GM12875 (cell line): ENCODE measurements at regions not wholly inside any gene's neighbourhood (a gene's known extent, or its start where the extent isn't known, plus 50 kb on each side); places are given as distances from the start of the nearest gene placed in this dataset.

Experiments used
- H3K4me3 ChIP-seq: one replicate; pipeline ENCODE4 v1.5.1; 2011; ENCODE audit warnings: low read depth, low read length, control low read depth
- TF ChIP-seq, protein P1 (sequence below): IDR thresholded peaks from 2 replicates; pipeline ENCODE4 v1.5.1; 2011; ENCODE audit warnings: low read depth, mild to moderate bottlenecking, control low read depth, inconsistent platforms, low read length, moderate library complexity, borderline replicate concordance; ENCODE audit not compliant: insufficient read depth

DNA sequence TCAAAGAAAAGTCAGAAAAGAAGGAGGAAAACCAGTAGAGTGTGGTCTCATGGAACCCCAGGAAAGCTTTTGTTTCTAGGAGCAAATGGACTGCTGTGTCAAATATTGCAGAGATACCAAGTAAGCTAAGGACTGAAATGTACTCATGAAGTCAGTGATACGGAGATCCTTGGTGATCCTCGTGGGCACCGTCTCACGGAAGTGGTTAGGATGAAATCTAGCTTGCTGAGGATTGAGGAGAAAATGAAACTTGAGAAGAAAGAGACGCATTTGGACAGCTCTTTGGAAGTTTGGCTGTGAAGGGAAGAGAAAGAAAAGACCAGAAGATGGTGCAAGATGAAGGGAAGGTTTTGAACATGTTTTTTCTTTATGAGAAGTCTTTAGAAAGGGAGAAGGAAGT is 104.0 kb upstream of the CCND2 start:
- TF ChIP-seq, protein P1, sequence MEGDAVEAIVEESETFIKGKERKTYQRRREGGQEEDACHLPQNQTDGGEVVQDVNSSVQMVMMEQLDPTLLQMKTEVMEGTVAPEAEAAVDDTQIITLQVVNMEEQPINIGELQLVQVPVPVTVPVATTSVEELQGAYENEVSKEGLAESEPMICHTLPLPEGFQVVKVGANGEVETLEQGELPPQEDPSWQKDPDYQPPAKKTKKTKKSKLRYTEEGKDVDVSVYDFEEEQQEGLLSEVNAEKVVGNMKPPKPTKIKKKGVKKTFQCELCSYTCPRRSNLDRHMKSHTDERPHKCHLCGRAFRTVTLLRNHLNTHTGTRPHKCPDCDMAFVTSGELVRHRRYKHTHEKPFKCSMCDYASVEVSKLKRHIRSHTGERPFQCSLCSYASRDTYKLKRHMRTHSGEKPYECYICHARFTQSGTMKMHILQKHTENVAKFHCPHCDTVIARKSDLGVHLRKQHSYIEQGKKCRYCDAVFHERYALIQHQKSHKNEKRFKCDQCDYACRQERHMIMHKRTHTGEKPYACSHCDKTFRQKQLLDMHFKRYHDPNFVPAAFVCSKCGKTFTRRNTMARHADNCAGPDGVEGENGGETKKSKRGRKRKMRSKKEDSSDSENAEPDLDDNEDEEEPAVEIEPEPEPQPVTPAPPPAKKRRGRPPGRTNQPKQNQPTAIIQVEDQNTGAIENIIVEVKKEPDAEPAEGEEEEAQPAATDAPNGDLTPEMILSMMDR: no peak
- H3K4me3 ChIP-seq: no peak overlapping the region

DNA sequence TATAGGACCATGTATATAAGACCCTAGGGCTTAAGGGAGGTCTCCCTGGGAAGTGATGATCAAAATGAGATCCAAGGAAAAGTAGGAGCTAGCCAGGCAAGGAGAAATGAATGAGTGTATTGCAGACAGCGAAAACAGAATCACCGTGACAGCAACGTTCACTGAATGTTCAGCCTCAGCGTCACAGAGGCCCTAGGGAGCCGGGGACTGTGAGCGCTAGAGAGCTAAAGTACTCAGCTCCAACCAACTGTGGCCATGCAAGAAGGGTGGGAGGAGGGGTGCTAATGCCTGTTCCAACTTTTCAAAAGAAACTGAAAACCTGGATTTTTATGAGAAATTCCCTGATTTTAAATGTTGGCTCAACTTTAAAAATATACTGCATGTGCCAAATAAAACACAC is 105.5 kb upstream of the CCND2 start:
- TF ChIP-seq, protein P1: no peak
- H3K4me3 ChIP-seq: no peak overlapping the region

DNA sequence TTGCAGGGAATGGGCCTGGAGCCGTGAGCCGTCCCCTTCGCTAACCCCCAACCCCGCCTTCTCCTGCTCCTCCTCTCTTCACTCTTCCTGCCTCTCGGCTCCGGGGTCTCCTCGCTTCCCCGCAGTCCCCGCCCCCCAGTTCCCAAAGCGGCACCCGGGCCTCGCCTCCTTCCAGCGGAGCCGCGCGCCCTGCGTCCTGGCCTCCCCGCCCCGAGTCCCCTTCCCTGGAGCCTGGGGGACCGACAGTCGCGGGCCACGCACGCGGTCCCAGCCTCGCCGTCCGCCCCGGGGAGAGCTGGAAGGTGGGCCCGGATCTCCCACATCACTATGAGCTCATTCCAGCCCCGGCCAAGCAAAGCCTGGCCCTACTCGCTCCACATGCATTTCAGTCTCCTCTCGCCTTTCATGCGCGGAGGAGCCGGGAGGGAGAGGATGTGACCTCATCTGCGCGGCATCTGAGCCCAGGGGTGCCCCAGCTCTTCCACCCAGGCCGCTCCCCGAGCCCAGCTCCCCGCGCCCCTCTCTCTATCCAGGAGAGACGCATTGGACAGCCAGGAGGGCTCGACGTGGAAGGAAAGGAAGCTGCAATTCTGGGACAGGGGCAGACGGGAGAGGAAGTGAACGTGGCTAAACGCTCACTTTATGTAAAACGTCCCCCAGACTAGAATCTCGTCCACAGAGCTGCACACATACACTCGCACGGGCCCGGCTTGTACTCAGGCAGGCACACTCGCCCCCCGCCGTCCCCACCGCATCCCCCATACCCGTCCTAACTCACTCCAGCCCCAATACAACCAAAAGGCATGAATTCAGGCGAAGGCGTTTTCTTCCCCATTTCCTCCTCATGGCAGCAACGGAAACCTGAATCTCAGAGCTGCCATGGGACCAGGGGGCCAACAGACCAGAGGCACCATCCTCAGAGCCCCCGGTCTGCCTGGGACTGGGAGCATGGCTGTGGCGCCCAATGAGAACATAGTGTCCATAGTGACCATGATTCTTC is 108.7 kb upstream of the CCND2 start:
- H3K4me3 ChIP-seq: peak overlapping the region; percentile 52

DNA sequence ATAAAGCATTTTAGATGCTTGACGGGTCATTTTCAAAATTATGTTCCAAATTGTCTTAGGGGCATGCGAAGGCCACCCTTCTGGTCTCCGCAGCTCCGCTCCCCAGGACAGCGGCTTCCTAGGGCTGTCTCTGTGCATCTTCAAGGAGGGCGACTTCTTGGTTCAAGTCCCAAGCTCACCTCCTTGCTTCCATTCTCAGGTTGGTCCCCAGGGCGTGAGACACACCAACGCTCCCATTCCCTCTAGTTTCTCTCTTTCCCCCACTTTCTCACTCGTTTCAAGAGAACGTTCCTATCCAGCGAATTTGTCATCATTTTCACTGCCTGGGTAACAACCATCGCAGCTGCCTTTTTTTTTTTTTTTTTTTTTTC is 109.4 kb upstream of the CCND2 start:
- H3K4me3 ChIP-seq: no peak overlapping the region
- TF ChIP-seq, protein P1: no peak

More for the DNA sequence above, 108.7 kb upstream of the CCND2 start:
- TF ChIP-seq, protein P1: no peak

DNA sequence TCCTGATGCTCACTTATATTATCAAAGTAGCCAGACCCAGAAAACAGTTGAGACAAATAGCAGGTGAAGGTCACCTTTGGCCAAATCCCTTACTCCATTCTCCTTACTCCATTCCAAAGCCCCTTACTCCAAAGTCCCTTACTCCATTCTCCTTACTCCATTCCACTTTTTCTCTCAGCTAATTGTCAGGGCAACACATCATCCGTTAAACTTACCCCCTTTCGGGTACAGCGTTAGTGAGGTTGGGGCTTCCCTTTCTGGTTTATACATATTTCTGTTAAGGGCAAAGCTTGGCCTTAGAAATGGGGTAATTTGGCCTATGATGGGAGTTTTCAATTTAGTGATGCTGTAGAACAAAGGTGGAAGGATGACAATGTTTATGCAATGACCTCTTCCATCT is 111.8 kb upstream of the CCND2 start:
- TF ChIP-seq, protein P1: no peak
- no peak overlapping the region for H3K4me3 ChIP-seq

DNA sequence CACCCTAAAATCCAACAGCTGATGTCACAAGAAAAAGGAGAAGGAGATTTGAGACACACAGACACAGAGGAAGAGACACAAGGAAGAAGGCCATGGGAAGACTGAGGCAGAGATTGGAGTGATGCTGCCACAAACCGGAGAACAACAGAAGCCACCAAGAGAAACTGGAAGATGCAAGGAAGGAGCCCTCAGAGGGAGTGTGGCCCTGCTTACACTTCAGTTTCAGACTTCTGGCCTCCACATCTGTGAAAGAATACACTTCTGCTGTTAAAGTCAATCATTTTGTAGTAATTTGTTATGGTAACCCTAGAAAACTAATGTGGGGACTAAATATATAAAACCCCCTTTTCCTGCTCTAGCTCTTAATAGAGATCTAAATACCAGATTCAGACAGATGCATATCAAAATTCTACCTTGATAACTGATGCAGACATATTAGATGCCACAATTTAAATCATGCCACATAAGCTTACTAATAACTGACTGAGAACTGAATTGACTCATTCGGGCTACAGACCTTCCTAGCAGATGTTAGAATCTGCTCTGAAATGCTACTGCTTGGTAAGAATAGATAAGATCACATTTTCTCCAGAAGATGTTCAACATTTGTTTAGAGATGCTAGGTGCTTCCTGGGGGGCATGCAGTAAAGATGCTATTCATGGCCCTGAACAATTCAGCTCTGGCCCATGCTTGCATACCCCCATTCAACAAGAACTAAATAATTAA is 113.1 kb upstream of the CCND2 start:
- TF ChIP-seq, protein P1: no peak
- no peak overlapping the region for H3K4me3 ChIP-seq
